HG02571 (cell line): ENCODE measurements at regions not wholly inside any gene's neighbourhood (a gene's known extent, or its start where the extent isn't known, plus 50 kb on each side); places are given as distances from the start of the nearest gene placed in this dataset.

Experiments used
- ATAC-seq: cut with Tn5 transposase; IDR thresholded peaks from one replicate; pipeline ENCODE4 v1.9.1; 2021; ENCODE audit warnings: mild to moderate bottlenecking, moderate library complexity; ENCODE audit not compliant: unreplicated experiment

DNA sequence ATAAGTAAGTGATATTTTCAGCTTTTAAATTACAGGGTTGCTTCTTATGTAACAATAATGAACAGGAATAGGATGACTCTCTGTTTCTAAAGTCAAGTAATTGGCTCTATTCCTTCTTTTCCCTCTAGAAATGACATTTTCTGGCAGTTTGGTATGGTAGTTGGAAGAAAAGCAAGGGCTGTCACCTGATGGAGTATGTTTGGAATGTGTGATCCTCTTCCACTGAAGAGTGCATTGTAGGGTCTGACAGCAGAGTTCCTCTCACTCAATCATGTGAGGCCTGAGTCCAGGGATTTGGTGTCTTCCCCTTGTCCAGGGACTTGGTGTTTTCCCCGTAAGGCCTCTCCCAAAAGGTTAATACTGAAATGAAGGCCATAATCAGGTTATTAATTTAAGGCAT lies 233.8 kb upstream of the FBXL7 start:
- ATAC-seq: no peak

DNA sequence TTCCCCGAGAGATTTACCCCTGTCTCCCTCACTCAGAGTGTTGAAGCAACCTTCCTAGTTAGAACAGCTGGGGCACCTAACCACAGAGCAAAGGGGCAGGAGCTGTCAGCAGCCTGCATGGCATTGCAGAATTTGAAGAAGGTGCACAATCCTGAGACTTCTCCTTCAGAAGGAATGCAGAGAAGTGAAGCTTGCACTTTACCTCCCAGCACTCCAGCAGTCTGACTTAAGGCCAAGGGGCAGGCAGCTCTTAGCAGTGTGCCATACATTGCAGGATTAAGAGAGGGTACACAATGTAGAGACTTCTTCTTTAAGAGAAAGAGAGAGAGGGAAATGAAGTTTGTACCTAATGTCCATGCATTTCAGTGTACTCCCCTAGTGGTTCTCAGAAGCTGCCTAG lies 236.0 kb upstream of the FBXL7 start:
- ATAC-seq: no peak

DNA sequence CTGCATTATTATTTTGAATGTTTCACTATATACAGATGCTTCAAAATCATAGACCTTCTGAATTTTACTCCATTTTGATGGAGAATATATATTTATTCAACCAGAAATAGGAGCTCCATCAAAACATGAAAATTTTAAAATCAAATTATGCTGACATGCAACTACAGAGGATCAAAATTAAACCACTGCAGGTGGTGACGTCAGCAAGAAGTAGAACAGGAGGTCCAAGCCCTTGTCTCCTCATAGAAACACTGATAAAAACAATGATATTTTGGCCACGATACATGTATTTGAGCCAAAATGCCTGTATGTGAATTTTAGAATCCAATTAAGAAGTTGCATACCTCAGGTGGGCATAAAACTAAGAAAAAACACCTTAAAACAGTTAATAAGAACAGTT lies 236.6 kb upstream of the FBXL7 start:
- ATAC-seq: no peak

DNA sequence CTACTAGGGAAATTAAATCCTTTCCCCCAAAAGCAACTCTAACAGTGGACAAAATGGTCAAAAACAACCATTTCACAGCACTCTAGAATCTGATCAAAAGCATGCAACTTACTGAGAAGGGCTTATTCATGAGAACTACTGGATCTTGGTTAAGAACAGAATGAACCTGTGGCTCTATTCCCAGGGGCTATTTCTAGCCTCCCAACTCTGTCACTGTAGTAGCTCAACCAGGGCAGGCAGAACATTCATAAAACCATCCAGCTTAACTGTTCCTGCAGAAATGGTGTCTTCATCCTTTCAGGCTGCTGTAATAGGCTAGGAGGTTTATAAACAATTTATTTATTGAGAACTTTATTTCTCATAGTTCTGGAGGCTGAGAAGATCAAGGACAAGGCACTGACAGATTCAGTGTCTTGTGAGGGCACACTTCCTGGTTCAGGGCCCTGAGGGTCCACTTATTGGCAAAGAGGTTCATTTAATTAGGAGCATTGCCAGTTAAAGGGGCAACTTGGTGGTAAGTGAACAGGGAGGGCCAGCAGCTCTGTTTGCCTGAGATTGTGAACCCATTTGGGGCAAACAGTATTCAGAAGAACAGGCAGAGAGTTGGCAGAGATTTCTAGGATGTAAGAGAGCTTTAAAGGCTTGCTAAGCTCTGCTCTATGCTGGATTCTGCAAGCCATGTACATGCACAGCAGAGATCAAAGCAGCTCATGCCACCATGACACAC lies 238.5 kb upstream of the FBXL7 start:
- no peak for ATAC-seq

DNA sequence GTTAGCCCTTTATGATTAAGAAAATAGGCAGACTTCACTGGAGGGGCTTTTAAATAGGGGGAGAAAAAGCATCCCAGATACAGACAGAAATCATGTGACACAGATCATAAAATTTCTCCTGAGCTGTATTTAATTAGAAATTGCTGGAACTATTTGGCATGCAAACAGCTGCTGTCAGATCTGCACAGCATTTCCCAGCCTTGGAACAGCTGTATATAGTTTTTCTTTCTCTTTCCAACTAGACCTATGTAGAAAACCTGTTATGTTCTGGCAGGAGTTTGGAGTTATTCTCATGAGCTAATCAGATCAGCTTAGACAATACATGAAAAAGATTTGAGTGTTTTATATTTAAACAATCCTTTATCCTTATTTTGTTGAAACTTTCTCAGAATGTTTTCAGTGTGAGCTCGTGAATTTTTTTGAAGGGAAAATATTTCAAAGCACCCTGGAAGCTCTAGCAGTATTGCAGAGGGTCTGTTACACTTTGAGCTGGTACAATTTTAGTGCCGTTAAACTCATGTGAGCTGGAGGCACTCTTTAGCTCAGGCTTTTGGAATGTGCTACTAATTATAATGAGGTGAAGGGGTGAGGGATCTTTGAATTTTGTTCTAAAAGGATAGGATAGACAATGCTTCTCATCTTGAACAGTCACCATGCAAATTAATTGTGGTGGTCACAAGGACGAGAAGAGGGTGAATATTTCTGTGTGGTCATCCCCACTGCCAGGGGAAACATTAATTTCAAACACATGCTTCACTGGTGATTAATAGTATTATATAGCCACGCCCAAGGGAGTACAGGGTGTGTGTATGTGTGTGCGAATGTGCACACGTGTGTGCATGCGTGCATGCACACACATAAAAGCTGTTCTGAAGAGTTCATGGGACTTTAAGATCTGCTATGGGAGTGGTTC lies 239.4 kb upstream of the FBXL7 start:
- no peak for ATAC-seq

DNA sequence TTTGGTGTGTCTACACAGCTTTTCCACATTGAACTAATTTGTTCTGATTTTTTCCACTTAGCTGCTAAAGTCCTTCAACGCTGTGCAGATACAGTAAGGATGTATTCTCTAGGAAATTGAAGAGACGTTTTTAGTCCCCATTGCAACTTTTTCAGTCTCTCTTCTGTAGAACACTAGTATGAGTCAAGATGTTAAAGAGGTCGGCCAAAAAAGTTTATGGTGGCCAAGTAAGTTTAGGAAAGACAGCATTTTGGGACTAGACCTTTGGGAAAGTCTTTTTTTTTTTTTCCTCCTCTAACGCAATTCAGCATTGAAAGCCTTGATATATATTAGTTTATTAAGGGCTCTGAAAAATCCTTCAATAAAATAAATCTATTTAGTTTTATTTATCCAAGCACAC lies 243.5 kb upstream of the FBXL7 start:
- no peak for ATAC-seq

DNA sequence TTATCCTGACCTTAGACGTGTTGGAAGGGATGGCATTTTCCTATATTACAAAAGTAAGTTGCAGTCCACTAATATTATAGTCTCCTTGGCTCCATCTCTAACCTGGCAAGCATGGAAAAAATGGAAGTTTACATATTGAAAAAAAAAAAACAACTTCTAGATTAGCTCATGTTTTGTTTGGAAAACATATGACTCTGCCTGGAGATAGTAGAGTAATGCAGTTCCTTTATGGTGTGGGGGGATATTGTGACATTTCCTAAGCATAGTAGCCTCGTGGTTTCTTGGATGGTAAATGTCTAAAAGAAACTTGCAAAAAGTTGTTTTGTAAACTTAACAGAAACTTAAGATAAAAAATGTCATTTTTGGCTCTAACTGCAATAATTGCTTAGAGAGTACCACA lies 244.4 kb upstream of the FBXL7 start:
- ATAC-seq: no peak

DNA sequence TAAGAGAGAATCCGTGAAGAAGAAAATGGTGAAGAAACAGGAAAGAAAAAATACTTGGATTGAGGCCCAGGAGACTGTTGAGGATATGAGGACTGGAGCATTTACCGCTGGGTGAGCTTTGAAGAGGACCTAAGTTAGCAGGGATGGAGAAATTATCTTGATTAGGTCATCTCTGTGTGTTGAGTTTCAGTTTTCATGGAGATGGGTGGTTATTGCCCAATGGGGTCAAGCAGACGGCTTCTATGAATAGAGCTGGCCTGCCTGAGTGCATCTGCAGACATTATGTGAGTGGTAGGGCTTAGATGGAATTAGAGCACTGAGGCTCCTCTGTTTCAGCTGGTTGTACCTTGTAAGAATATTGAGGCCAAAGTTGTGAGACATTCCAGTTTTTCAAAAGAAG lies 245.4 kb upstream of the FBXL7 start:
- ATAC-seq: no peak

DNA sequence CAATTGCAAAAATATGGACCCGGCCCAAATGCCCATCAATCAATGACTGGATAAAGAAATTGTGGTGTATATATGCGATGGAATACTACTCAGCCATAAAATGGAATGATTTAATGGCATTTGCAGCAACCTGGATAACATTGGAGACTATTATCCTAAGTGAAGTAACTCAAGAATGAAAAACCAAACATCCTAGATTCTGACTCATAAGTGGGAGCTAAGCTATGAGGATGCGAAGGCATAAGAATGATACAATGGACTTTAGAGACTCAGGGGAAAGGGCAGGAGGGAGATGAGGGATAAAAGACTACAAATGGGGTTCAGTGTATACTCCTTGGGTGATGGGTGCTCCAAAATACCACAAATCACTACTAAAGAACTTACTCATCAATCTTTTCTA lies 247.6 kb upstream of the FBXL7 start:
- ATAC-seq: no peak

DNA sequence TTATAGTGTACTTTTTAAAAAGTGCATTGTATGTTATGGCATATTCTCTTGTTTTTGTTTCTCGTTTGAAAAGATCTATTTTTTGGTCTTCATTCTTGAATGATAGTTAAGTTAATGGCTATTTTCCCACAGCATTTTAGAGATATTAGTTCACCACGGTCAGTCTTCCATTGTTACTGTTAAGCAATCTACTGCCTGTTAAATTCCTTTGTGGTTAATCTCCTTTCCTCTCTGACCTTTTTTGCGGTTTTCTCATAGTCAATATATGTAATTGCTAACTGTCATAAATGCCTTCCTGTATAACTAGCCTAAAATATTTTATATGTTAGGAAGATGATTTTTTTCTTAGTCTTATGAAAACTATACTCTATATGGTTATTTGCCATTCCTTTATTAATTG lies 250.8 kb upstream of the FBXL7 start:
- no peak for ATAC-seq

DNA sequence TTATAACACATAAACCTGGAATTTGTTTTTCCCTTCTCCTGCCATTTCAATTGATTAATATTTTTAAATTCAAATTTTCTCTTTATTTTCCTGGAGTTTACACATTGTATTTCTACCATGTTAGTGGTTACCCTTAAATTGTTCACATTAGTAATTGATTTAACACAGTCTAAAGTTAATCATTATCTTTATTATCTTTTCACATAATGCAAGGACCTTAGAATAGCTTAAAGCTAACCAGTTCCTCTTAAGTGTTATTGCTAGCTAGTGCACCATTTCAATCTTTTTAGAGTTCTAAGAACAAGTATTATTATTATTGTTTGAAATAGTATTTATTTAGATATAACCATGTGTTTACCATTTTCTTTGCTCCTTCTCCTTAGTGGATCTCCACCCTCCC lies 251.2 kb upstream of the FBXL7 start:
- ATAC-seq: no peak

DNA sequence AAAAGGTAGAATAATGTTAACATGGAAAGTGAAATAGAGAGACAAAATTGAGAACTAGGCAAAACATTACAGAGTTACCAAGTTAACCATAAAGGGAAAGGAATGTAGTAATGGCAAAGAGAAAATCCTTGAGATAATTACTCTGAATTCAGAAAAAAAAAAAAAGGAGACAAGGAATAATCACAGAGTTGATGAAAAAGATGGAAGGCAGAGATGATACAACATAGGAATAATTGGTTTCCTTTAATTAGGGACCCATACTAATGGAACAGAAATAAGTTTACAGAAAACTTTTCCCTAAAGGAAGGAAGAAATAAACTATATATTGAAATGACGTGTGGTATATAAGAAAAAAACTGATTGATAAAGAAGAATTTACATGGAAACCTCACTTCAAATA lies 254.1 kb upstream of the FBXL7 start:
- ATAC-seq: no peak

DNA sequence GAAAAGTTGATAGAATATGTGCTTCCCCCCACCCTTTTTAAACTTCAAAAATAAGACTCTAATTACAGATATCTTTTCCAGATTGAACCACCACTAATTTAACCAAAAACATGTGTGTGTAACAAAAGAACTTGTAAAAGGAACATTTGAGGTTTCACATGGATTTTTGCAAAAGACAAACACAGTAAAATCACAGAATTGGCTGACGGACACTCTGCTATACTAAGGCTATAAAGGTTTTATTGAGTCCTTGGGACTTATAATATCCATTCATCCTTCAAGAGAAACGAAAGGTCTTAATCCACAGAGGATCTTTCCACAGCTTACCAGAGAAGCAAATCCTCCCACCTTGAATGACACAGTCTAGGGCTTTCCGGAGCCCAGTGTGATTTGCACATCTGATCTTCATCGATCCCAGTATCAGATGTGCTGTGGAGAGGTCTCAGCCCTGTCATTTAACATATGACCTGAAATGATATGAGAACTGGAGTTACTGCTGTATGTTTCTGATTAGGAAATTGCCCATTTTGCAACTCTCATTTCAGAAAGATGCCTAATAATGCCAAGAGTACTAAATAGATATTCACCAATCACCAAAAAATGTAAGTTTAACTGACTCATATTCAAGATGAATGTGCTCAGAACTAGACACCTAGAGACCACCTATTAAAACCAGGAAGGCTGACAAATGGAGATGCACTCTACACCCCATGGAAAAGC lies 256.5 kb upstream of the FBXL7 start:
- ATAC-seq: no peak

DNA sequence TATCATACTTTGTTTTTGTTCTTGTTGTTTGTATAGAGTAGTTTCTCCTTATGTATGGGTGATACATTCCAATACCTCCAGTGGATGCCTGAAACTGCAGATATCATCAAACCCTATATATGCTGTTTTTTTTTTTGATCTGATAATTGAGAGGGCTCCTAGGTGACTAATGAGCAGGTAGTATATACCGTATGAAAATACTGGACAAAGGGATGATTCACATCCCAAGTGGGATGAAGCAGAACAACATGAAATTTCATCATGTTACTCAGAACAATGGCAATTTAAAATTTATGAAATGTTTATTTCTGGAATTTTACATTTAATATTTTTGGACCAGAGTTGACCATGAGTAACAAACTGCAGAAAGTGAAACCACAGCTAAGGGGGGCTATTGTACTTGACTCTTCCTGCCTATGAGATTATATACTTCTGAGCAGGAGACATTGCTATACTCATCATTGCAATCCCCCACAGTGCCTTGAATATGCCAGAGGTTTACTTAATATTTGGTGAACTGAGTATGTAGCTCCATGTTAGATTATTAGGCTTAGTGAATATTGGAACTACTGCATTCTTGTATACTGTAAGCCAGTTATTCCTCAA lies 258.7 kb upstream of the FBXL7 start:
- ATAC-seq: no peak

DNA sequence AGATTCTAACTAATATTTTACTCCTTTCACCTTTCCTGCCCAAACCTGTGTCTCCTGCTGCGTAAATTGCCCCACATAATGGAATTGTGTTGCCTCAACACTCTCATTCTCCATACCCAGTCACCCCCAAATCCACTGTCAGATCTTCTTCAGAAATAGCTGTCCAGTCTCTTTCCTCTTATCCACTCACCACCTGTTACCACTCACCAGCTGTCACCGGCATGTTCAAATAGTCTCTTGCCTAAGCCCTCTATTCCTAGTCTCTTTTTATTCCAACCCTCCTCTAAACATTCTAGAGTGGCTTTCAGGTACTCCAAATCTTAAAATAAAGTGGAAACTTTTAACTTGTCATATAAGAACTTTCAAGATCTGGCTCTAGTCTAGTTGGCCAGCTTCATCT lies 262.0 kb upstream of the FBXL7 start:
- no peak for ATAC-seq

DNA sequence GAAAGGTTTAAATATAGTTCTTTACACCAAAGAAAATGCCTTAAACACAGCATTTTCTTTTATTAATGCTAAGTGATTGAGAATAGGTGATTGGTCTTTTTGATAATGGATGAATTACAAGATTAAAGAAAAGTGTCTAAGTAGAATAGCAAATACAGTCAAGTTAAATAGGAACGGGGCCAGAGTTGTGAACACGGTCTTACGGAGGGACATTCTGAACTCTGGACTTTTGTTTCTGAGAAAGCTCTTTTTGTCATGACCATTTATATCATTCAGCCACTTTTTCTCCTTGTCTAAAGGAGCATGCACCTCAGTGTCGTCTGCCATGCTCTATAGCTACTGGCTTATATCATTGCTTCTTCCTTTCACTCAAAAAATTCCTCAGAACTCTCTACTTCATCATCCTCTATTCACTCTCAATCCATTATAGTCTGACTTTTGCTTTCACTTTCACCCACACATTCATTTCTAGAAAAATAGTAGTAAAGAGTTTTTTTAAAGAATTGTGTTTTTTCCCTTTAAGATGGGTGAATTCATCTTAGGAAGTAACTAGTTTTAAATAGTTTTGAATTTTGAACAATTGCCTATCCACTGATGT lies 263.0 kb upstream of the FBXL7 start:
- no peak for ATAC-seq

DNA sequence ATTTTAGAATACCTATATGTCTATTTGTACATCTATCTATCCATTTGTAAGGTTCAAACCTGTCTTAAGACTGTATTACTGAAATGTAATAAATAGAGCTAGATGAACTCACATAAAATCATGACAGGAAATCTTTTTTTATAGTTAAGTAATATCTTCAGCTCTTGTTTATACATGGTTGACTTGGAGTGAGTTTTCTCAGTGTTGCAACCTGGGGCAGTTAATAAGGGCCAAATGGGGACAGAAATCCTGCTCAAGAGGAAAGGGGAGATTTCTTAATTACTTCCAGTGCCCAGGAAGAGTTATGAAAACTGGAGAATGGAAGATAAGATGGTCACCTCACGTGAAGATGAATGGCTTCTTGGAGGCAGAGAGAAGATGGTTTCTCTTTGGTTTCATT lies 265.1 kb upstream of the FBXL7 start:
- ATAC-seq: no peak

DNA sequence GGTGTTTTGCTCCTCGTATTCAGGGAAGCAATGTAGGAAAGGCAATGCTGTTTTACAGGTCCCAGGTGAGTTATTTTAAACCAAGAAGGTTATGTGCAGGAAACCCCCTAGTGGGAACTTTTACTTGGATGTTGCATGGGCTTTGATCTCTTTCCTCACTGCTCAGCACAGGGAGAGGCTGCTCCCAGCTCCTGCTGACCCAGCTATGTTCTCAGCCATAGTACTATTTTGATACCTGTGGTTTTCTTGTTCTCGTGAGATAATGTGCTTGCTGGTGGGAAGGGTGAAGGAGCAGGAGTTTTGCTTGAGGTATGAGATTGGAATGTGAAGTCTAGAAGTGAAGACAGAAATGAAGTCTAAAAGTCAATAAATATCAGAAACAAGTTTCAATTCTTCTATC lies 265.6 kb upstream of the FBXL7 start:
- ATAC-seq: no peak

DNA sequence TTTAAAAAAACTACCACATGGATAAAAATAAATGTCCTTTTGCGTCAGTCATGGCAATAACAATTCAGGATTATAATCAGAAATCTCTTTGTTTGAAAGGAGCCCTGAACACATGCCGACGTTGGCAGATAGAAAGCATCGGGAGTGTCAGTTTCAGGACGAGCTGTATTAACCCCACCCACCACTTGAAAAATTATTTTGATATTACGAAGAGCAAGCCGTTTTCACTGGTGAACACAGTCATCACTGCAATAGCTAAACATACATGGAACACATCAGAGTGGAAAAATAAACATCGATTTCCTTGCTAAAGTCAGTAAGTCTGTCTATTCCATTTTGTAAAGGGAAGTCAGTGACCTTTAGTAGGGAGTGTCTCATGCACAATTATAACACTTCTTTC lies 266.4 kb upstream of the FBXL7 start:
- no peak for ATAC-seq

DNA sequence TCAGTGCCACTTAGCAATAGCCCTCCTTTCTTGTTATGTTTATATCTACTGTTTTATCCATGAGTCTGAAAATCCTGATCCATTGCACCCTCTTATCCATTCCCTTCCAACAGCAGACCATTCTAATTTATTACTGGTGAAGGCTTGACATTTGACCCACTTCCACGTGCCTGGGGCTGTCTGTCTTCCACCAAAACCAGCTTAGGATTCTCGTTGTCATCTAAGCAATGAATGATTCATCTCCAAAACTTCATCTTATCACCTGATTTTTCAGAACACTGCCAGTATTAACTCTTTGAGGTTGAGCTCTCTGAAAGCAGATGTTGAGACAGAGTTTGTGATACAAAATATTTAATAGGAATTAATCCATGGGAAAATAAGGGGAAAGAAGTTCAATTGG lies 277.8 kb upstream of the FBXL7 start:
- ATAC-seq: no peak

DNA sequence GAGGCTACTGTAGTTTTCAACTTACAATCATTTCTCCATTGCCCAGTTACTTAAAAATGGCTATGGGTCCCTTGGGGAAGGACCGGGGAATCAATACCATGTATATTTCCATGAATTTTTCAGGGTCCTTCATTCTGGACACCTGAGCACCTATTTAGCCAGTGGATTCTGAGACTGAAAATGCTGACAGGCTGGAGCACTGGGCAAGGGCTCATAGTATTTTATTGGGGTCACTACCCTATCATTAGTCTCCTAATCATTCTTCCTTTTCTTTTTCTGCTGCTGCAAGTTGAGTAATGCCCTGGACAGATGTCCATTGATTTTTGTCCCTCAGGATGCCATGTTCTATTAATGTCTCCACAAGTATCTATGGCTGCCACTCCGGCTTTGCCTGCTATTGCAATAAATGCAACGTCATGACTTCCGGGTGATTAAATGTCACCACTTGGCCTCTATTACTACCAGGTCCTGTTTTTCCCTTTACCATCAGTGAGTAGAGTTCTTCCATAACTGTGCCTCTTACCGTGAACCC lies 279.3 kb upstream of the FBXL7 start:
- ATAC-seq: no peak
